Hepatocyte (in vitro differentiated cells): ENCODE measurements at regions not wholly inside any gene's neighbourhood (a gene's known extent, or its start where the extent isn't known, plus 50 kb on each side); places are given as distances from the start of the nearest gene placed in this dataset.

Source experiments
- DNase-seq: peaks from one replicate; pipeline ENCODE4 v3.0.0-alpha.2; 2016; ENCODE audit warnings: low spot score
- H2AFZ ChIP-seq: fragments of 200-600 bp; sonication (generic); 2 replicates; pipeline ENCODE4 v1.6.0; 2016; ENCODE audit warnings: antibody characterized with exemption, mild to moderate bottlenecking
- H3K27ac ChIP-seq: fragments of 200-600 bp; sonication (generic); 2 replicates; pipeline ENCODE4 v1.5.1; 2016; ENCODE audit warnings: mild to moderate bottlenecking
- H3K27me3 ChIP-seq: fragments of 200-600 bp; sonication (generic); 2 replicates; pipeline ENCODE4 v1.6.1; 2016
- H3K36me3 ChIP-seq: fragments of 200-600 bp; sonication (generic); replicated peaks from 2 replicates; pipeline ENCODE4 v1.5.1; 2016; ENCODE audit warnings: low read depth; ENCODE audit not compliant: insufficient read depth
- H3K4me1 ChIP-seq: fragments of 200-600 bp; sonication (generic); 2 replicates; pipeline ENCODE4 v1.5.1; 2016; ENCODE audit warnings: mild to moderate bottlenecking, moderate library complexity; ENCODE audit not compliant: insufficient read depth
- H3K4me2 ChIP-seq: fragments of 200-600 bp; sonication (generic); 2 replicates; pipeline ENCODE4 v1.6.0; 2016
- H3K4me3 ChIP-seq: fragments of 200-600 bp; sonication (generic); 2 replicates; pipeline ENCODE4 v1.5.1; 2016; ENCODE audit warnings: mild to moderate bottlenecking
- H3K79me2 ChIP-seq: fragments of 200-600 bp; sonication (generic); 2 replicates; pipeline ENCODE4 v1.6.0; 2017; ENCODE audit warnings: mild to moderate bottlenecking
- H3K9me2 ChIP-seq: fragments of 200-600 bp; sonication (generic); replicated peaks from 2 replicates; pipeline ENCODE4 v1.6.0; 2017; ENCODE audit warnings: mild to moderate bottlenecking; ENCODE audit not compliant: insufficient read depth
- H3K9me3 ChIP-seq: fragments of 200-600 bp; sonication (generic); 2 replicates; pipeline ENCODE4 v1.5.1; 2016; ENCODE audit warnings: low read depth, mild to moderate bottlenecking
- H4K20me1 ChIP-seq: fragments of 200-600 bp; sonication (generic); 2 replicates; pipeline ENCODE4 v1.6.0; 2016; ENCODE audit warnings: mild to moderate bottlenecking; ENCODE audit not compliant: insufficient read depth, poor library complexity, severe bottlenecking
- EZH2 ChIP-seq: fragments of 200-600 bp; sonication (generic); IDR thresholded peaks from 2 replicates; pipeline ENCODE4 v1.6.1; 2016; ENCODE audit warnings: antibody characterized with exemption, mild to moderate bottlenecking, borderline replicate concordance
- EZH2phosphoT487 ChIP-seq: fragments of 200-600 bp; sonication (generic); IDR thresholded peaks from one replicate; pipeline ENCODE4 v1.6.1; 2018; ENCODE audit warnings: antibody characterized with exemption, mild to moderate bottlenecking, low read depth, moderate library complexity; ENCODE audit not compliant: unreplicated experiment, severe bottlenecking
- WGBS: methylation state at CpG from one replicate; pipeline ENCODE4 v1.1.6; 2016; ENCODE audit warnings: low lambda C conversion rate; ENCODE audit errors: missing lambda C conversion rate; 5-methylcytosine and 5-hydroxymethylcytosine counted together
- TF ChIP-seq, protein P1 (sequence below): fragments of 200-600 bp; sonication (generic); IDR thresholded peaks from 2 replicates; pipeline ENCODE4 v1.5.1; 2016; ENCODE audit warnings: antibody characterized with exemption, mild to moderate bottlenecking; ENCODE audit not compliant: poor library complexity

DNA sequence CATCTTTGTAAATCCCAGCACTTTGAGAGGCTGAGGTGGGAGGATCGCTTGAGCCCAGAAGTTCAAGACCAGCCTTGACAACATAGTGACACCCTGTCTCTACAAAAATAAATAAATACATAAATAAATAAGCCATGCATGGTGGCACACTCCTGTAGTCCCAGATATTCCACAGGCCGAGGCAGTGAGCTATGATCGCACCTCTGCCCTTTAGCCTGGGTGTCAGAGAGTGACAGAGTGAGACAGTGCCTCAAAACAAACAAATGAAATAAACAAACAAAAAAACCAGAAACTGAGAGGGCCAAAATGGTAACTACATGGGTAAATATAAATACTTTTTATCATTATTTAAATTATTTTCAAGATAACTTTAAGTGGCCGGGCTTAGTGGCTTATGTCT lies 445.4 kb downstream of the ZIC1 start:
- no peaks in the 10 kb centered on the region for H3K36me3 ChIP-seq
- H3K79me2 ChIP-seq, result no peaks in the 10 kb centered on the region
- no peaks in the 10 kb centered on the region for H3K9me2 ChIP-seq
- no peaks in the 10 kb centered on the region for H3K9me3 ChIP-seq
- H3K4me3 ChIP-seq, result no peak overlapping the region
- DNase-seq, result no peak
- H3K27ac ChIP-seq, result no peak overlapping the region
- no peaks in the 10 kb centered on the region for H3K4me1 ChIP-seq
- no peak overlapping the region for H2AFZ ChIP-seq
- no peak overlapping the region for H3K4me2 ChIP-seq
- 79% methylated on average over 4 of the region's 4 CpGs for WGBS
- TF ChIP-seq EZH2 (no peak), EZH2phosphoT487 (no peak)
- TF ChIP-seq, protein P1, sequence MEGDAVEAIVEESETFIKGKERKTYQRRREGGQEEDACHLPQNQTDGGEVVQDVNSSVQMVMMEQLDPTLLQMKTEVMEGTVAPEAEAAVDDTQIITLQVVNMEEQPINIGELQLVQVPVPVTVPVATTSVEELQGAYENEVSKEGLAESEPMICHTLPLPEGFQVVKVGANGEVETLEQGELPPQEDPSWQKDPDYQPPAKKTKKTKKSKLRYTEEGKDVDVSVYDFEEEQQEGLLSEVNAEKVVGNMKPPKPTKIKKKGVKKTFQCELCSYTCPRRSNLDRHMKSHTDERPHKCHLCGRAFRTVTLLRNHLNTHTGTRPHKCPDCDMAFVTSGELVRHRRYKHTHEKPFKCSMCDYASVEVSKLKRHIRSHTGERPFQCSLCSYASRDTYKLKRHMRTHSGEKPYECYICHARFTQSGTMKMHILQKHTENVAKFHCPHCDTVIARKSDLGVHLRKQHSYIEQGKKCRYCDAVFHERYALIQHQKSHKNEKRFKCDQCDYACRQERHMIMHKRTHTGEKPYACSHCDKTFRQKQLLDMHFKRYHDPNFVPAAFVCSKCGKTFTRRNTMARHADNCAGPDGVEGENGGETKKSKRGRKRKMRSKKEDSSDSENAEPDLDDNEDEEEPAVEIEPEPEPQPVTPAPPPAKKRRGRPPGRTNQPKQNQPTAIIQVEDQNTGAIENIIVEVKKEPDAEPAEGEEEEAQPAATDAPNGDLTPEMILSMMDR, result no peak
- H4K20me1 ChIP-seq, result no peaks in the 10 kb centered on the region
- H3K27me3 ChIP-seq, result no peaks in the 10 kb centered on the region

DNA sequence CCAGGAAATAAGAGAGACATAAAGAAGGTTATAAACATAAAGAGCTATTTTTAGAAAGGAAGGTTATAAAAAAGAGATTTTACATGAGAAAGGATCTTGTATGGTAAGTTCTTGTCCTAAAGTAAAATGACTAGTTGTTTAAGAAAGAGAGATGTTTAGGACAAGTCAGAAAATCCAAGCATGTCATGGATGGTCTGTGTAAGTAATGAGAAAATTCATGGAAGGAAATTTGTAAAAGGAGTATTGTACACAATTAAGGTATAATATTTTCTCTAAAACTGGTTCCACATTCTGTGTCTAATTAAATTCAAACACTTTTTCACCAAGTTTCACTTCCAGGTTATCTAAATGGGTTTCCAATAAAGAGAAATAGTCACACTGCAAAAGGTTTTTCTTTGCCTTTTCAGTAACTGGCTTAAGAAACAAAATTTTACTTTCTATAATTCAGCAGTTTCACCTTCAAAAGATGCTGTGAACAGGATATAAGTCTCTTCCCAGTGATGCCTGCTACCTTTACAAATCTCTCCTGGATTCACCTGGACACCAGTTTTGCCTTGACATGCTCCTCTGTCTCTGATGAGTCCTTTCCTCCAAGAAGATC lies 455.7 kb downstream of the ZIC1 start:
- no peak overlapping the region for H3K4me3 ChIP-seq
- no peaks in the 10 kb centered on the region for H3K9me2 ChIP-seq
- H3K9me3 ChIP-seq, result no peaks in the 10 kb centered on the region
- no peak overlapping the region for H3K4me2 ChIP-seq
- no peaks in the 10 kb centered on the region for H3K27me3 ChIP-seq
- no peaks in the 10 kb centered on the region for H3K36me3 ChIP-seq
- H3K4me1 ChIP-seq, result no peaks in the 10 kb centered on the region
- no peak overlapping the region for H3K27ac ChIP-seq
- TF ChIP-seq EZH2phosphoT487 (no peak), EZH2 (no peak)
- TF ChIP-seq, protein P1, result no peak
- H3K79me2 ChIP-seq, result no peaks in the 10 kb centered on the region
- H2AFZ ChIP-seq, result no peak overlapping the region
- DNase-seq, result no peak
- H4K20me1 ChIP-seq, result no peaks in the 10 kb centered on the region

DNA sequence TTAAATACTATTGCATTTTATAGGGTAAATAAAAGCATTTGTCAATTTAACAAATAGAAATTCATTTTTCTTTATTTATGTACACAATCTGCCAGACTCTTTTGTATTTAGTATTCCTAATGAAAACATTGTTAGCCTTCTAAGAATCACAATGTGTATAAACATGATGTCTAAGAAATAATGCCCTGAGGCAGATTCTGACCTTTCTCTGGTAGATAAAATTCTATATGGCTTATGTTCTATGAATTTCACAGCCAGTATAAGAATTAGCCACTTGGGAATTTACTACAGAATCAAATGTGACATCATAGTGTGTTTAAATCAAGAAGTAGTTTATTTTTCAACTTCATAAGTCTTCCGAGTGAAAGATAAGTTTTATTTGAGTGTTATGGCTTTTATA lies 457.4 kb downstream of the ZIC1 start:
- H3K4me1 ChIP-seq, result no peaks in the 10 kb centered on the region
- no peak for TF ChIP-seq EZH2
- no peaks in the 10 kb centered on the region for H3K79me2 ChIP-seq
- no peaks in the 10 kb centered on the region for H3K9me2 ChIP-seq
- H3K4me2 ChIP-seq, result no peak overlapping the region
- H3K4me3 ChIP-seq, result no peak overlapping the region
- DNase-seq, result no peak
- H3K36me3 ChIP-seq, result no peaks in the 10 kb centered on the region
- 61% methylated on average over 1 of the region's 1 CpG for WGBS
- no peaks in the 10 kb centered on the region for H4K20me1 ChIP-seq
- no peak overlapping the region for H2AFZ ChIP-seq
- no peaks in the 10 kb centered on the region for H3K9me3 ChIP-seq
- H3K27ac ChIP-seq, result no peak overlapping the region
- H3K27me3 ChIP-seq, result no peaks in the 10 kb centered on the region

DNA sequence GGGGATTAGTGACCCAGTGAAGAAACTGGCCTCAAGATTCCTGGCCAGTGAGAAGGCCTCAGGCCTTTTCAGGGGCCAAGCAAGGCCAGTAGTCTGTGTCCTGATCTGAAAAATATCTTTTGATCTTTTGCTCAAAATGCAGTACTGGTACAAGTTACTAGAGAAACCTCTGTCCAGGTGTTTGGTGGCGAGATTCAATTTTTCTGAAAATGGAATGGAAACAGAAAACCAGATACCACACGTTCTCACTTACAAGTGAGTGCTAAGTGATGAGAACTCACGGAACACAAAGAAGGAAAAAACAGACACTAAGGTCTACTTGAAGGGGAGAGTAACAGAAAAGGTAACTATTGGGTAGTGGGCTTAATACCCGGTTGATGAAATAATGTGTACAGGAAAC lies 463.4 kb downstream of the ZIC1 start:
- Histone ChIP-seq H3K4me1 (no peaks in the 10 kb centered on the region), H3K4me2 (no peak overlapping the region), H4K20me1 (no peaks in the 10 kb centered on the region), H3K9me2 (no peaks in the 10 kb centered on the region), H3K27ac (no peak overlapping the region), H3K4me3 (no peak overlapping the region), H3K27me3 (no peaks in the 10 kb centered on the region), H3K36me3 (no peaks in the 10 kb centered on the region), H3K9me3 (no peaks in the 10 kb centered on the region), H2AFZ (no peak overlapping the region), H3K79me2 (no peaks in the 10 kb centered on the region)
- WGBS, result 87% methylated on average over 4 of the region's 4 CpGs
- TF ChIP-seq EZH2phosphoT487 (no peak), EZH2 (no peak)
- TF ChIP-seq, protein P1, result no peak
- DNase-seq, result no peak
